ENCODE measurements at regions not wholly inside any gene's neighbourhood (a gene's known extent, or its start where the extent isn't known, plus 50 kb on each side); places are given as distances from the start of the nearest gene placed in this dataset.
"Not testable (repeated sequence)": the region's sequence is repeated elsewhere in the genome, so short reads cannot be mapped to it uniquely, and the experiment has no call there.

DNA sequence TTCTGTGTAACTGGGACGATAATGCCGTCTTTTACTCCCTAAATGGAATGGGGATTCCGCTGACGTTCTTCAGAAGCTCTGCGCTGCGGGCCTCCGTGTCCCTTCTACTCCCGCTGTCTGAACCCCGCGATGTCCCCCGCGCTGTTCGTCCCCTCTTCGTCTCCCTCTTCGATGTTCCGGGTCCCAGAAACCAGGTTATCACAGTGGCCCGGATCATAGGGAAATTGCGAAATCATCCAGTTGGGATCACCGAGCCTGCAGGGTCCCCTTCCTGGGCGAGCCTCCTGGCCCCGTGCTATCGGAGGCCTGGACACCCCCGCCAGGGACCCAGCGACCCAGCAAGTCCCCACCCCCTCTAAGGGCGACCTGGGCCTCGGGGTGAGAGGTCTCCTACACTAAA is 154.2 kb downstream of the PPIAL4G start:
- no peak for DNase-seq

GRCh38 chr1:148325031-148325430 is 158.1 kb downstream of the PPIAL4G start:
- not testable (repeated sequence) for DNase-seq; ATAC-seq (ENCODE audit: insufficient read depth, low FRiP score); H3K9ac ChIP-seq (ENCODE audit: insufficient read depth in 1 of 2, low read length in 2 of 2); H3K4me1 ChIP-seq (ENCODE audit: control insufficient read depth in 5 of 5, insufficient read depth in 5 of 5, low read length in 5 of 5); H3K27ac ChIP-seq (ENCODE audit: low read depth in 1 of 2, low read length in 1 of 2); H3K9me3 ChIP-seq (ENCODE audit: control insufficient read depth in 4 of 4, insufficient read depth in 3 of 4, low read length in 3 of 4); H3K4me3 ChIP-seq; H3K36me3 ChIP-seq (ENCODE audit: control insufficient read depth in 4 of 4, insufficient read depth in 4 of 4, low read length in 4 of 4)
- WGBS, 2 donors, result 96 to 97% methylated on average over 17 of the region's 17 CpGs
- H3K27me3 ChIP-seq (ENCODE audit: control insufficient read depth in 3 of 3, insufficient read depth in 3 of 3, low read length in 2 of 3), result peaks cover 0 to 13% (median 7%) of the 10 kb centered on the region in 3 donors

More for the DNA sequence above, 154.2 kb downstream of the PPIAL4G start:
- Histone ChIP-seq H3K4me1 (ENCODE audit: control insufficient read depth in 5 of 5, insufficient read depth in 5 of 5, low read length in 5 of 5) (peaks cover 0 to 5% (median 0%) of the 10 kb centered on the region in 5 donors), H3K27ac (ENCODE audit: low read depth in 1 of 2, low read length in 1 of 2) (no peak overlapping the region), H3K4me3 (no peak overlapping the region), H3K9ac (ENCODE audit: insufficient read depth in 1 of 2, low read length in 2 of 2) (no peak overlapping the region), H3K36me3 (ENCODE audit: control insufficient read depth in 4 of 4, insufficient read depth in 4 of 4, low read length in 4 of 4) (no peaks in the 10 kb centered on the region), H3K9me3 (ENCODE audit: control insufficient read depth in 4 of 4, insufficient read depth in 3 of 4, low read length in 3 of 4) (peaks cover 0 to 5% (median 0%) of the 10 kb centered on the region in 4 donors), H3K27me3 (ENCODE audit: control insufficient read depth in 3 of 3, insufficient read depth in 3 of 3, low read length in 2 of 3) (peaks cover 0 to 17% (median 7%) of the 10 kb centered on the region in 3 donors)
- WGBS, 2 donors, result 46 to 53% methylated on average over 26 of the region's 26 CpGs
- no peak for ATAC-seq (ENCODE audit: insufficient read depth, low FRiP score)
- TF ChIP-seq, protein P1, sequence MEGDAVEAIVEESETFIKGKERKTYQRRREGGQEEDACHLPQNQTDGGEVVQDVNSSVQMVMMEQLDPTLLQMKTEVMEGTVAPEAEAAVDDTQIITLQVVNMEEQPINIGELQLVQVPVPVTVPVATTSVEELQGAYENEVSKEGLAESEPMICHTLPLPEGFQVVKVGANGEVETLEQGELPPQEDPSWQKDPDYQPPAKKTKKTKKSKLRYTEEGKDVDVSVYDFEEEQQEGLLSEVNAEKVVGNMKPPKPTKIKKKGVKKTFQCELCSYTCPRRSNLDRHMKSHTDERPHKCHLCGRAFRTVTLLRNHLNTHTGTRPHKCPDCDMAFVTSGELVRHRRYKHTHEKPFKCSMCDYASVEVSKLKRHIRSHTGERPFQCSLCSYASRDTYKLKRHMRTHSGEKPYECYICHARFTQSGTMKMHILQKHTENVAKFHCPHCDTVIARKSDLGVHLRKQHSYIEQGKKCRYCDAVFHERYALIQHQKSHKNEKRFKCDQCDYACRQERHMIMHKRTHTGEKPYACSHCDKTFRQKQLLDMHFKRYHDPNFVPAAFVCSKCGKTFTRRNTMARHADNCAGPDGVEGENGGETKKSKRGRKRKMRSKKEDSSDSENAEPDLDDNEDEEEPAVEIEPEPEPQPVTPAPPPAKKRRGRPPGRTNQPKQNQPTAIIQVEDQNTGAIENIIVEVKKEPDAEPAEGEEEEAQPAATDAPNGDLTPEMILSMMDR (IDR thresholded peaks at IDR 0.05; ENCODE audit: control extremely low read depth, extremely low read depth), result no peak

DNA sequence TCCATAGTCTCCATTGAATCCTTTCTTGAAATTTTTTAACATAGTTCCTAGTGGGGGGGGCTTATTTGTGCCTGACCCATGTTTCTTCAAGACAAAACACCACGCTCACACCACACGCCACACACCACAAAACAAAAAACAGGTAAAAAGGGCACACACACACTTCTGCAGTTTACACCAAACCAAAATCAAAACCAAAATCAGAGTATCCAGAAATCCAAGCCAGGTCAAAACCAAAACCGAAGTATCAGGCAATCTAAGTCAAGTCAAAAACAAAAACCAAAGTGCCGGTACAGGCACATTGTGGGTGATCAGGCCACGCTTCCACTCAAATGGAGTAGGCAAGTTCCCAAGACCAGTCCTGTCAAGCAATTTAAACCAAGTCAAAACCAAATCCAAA is 158.6 kb downstream of the PPIAL4G start:
- 98% methylated on average over 5 of the region's 5 CpGs for WGBS, 2 donors
- H3K9me3 ChIP-seq (ENCODE audit: control insufficient read depth in 4 of 4, insufficient read depth in 3 of 4, low read length in 3 of 4); DNase-seq; H3K36me3 ChIP-seq (ENCODE audit: control insufficient read depth in 4 of 4, insufficient read depth in 4 of 4, low read length in 4 of 4); H3K4me3 ChIP-seq; H3K9ac ChIP-seq (ENCODE audit: insufficient read depth in 1 of 2, low read length in 2 of 2); H3K27ac ChIP-seq (ENCODE audit: low read depth in 1 of 2, low read length in 1 of 2); ATAC-seq (ENCODE audit: insufficient read depth, low FRiP score); H3K27me3 ChIP-seq (ENCODE audit: control insufficient read depth in 3 of 3, insufficient read depth in 3 of 3, low read length in 2 of 3); H3K4me1 ChIP-seq (ENCODE audit: control insufficient read depth in 5 of 5, insufficient read depth in 5 of 5, low read length in 5 of 5): not testable (repeated sequence)

GRCh38 chr1:148320079-148320478 is 163.0 kb downstream of the PPIAL4G start:
- H3K9ac ChIP-seq (ENCODE audit: insufficient read depth in 1 of 2, low read length in 2 of 2); H3K36me3 ChIP-seq (ENCODE audit: control insufficient read depth in 4 of 4, insufficient read depth in 4 of 4, low read length in 4 of 4); H3K9me3 ChIP-seq (ENCODE audit: control insufficient read depth in 4 of 4, insufficient read depth in 3 of 4, low read length in 3 of 4); DNase-seq; H3K27ac ChIP-seq (ENCODE audit: low read depth in 1 of 2, low read length in 1 of 2); H3K4me3 ChIP-seq; H3K4me1 ChIP-seq (ENCODE audit: control insufficient read depth in 5 of 5, insufficient read depth in 5 of 5, low read length in 5 of 5); ATAC-seq (ENCODE audit: insufficient read depth, low FRiP score): not testable (repeated sequence)
- H3K27me3 ChIP-seq (ENCODE audit: control insufficient read depth in 3 of 3, insufficient read depth in 3 of 3, low read length in 2 of 3), result peaks cover 0 to 33% (median 16%) of the 10 kb centered on the region in 3 donors
- 96 to 98% methylated on average over 2 of the region's 2 CpGs for WGBS, 2 donors

GRCh38 chr1:148318904-148319242 is 164.2 kb downstream of the PPIAL4G start:
- Histone ChIP-seq H3K9ac (ENCODE audit: insufficient read depth in 1 of 2, low read length in 2 of 2) (no peak overlapping the region), H3K36me3 (ENCODE audit: control insufficient read depth in 4 of 4, insufficient read depth in 4 of 4, low read length in 4 of 4) (no peaks in the 10 kb centered on the region), H3K27me3 (ENCODE audit: control insufficient read depth in 3 of 3, insufficient read depth in 3 of 3, low read length in 2 of 3) (peaks cover 0 to 33% (median 16%) of the 10 kb centered on the region in 3 donors), H3K4me3 (no peak overlapping the region), H3K27ac (ENCODE audit: low read depth in 1 of 2, low read length in 1 of 2) (no peak overlapping the region), H3K4me1 (ENCODE audit: control insufficient read depth in 5 of 5, insufficient read depth in 5 of 5, low read length in 5 of 5) (peaks cover 0 to 3% (median 0%) of the 10 kb centered on the region in 5 donors), H3K9me3 (ENCODE audit: control insufficient read depth in 4 of 4, insufficient read depth in 3 of 4, low read length in 3 of 4) (peaks cover 0 to 7% (median 3%) of the 10 kb centered on the region in 4 donors)
- ATAC-seq (ENCODE audit: insufficient read depth, low FRiP score), result no peak
- TF ChIP-seq, protein P1 (IDR thresholded peaks at IDR 0.05; ENCODE audit: control extremely low read depth, extremely low read depth), result no peak
- WGBS, 2 donors, result 44 to 64% methylated on average over 6 of the region's 6 CpGs
- DNase-seq, result no peak

Data from lung (tissue), 11 donors.